ENCODE measurements at regions not wholly inside any gene's neighbourhood (a gene's known extent, or its start where the extent isn't known, plus 50 kb on each side); places are given as distances from the start of the nearest gene placed in this dataset.

DNA sequence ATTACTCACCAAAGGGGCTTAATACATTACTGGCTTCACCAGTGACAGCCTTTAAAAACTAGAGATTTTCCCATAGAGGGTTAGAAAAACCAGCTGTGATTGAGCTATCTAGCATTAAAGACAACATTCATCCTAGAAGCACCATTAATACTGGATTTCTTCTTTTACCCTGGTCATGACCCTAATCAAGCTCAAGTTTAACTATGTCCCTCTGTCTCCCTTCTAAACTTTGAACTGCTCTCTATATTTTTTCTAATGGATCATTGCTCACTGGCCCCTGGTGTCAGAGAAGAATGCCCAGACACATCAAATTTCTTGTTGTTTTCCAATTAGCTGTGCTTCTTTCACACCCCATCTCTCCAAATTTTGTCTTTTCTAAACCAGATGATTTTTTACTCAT lies 1101.3 kb downstream of the XPNPEP1 start:
- no peak for TF ChIP-seq EP300 (IDR thresholded peaks at IDR 0.05)
- TF ChIP-seq CTCF (IDR thresholded peaks at IDR 0.05) = no peak
- no peak for TF ChIP-seq POLR2A (IDR thresholded peaks at IDR 0.05)
- no peak for TF ChIP-seq POLR2AphosphoS5 (IDR thresholded peaks at IDR 0.05)
